Astrocyte of the hippocampus (primary cell): ENCODE measurements at regions not wholly inside any gene's neighbourhood (a gene's known extent, or its start where the extent isn't known, plus 50 kb on each side); places are given as distances from the start of the nearest gene placed in this dataset.
"Not testable (repeated sequence)": the region's sequence is repeated elsewhere in the genome, so short reads cannot be mapped to it uniquely, and the experiment has no call there.

Experiments used
- DNase-seq: peaks from one replicate; pipeline ENCODE4 v3.0.0; 2011; ENCODE audit warnings: low read depth, low spot score

- DNase-seq, result no peak
These were observed 97.5 kb upstream of the EFEMP1 start for GRCh38 chr2:56021136-56021474.

GRCh38 chr2:56021579-56021978 is 98.0 kb upstream of the EFEMP1 start:
- no peak for DNase-seq

GRCh38 chr2:56025469-56026193 is 102.0 kb upstream of the EFEMP1 start:
- no peak for DNase-seq

- DNase-seq, result no peak
These were observed 103.2 kb upstream of the EFEMP1 start for GRCh38 chr2:56026828-56027227.

- no peak for DNase-seq
These were observed 106.5 kb upstream of the EFEMP1 start for GRCh38 chr2:56030062-56030461.

- DNase-seq, result no peak
These were observed 107.3 kb upstream of the EFEMP1 start for GRCh38 chr2:56030901-56031300.

GRCh38 chr2:56034258-56034657 is 110.7 kb upstream of the EFEMP1 start:
- no peak for DNase-seq

GRCh38 chr2:56040189-56040588 is 116.6 kb upstream of the EFEMP1 start:
- no peak for DNase-seq

- no peak for DNase-seq
These were observed 117.3 kb upstream of the EFEMP1 start for GRCh38 chr2:56040834-56041233.

- DNase-seq, result no peak
These were observed 123.6 kb upstream of the EFEMP1 start for GRCh38 chr2:56047136-56047535.

GRCh38 chr2:56049233-56049845 is 125.8 kb upstream of the EFEMP1 start:
- DNase-seq, result no peak

GRCh38 chr2:56053679-56054078 is 130.1 kb upstream of the EFEMP1 start:
- DNase-seq, result no peak

- no peak for DNase-seq
These were observed 128.4 kb upstream of the CCDC85A start for GRCh38 chr2:56055405-56055804.

GRCh38 chr2:56061327-56061726 is 122.5 kb upstream of the CCDC85A start:
- DNase-seq, result not testable (repeated sequence)

- DNase-seq, result no peak
These were observed 115.0 kb upstream of the CCDC85A start for GRCh38 chr2:56068746-56069145.

- DNase-seq, result peak; percentile 24
These were observed 106.4 kb upstream of the CCDC85A start for GRCh38 chr2:56077359-56077915.

GRCh38 chr2:56082665-56083064 is 101.1 kb upstream of the CCDC85A start:
- no peak for DNase-seq

GRCh38 chr2:56084111-56084901 is 99.5 kb upstream of the CCDC85A start:
- no peak for DNase-seq

- no peak for DNase-seq
These were observed 97.5 kb upstream of the CCDC85A start for GRCh38 chr2:56086336-56086735.

GRCh38 chr2:56088411-56088810 is 95.4 kb upstream of the CCDC85A start:
- DNase-seq, result peak; percentile 12

GRCh38 chr2:56089931-56090330 is 93.9 kb upstream of the CCDC85A start:
- no peak for DNase-seq

- no peak for DNase-seq
These were observed 83.8 kb upstream of the CCDC85A start for GRCh38 chr2:56099963-56100362.
